ENCODE measurements at regions not wholly inside any gene's neighbourhood (a gene's known extent, or its start where the extent isn't known, plus 50 kb on each side); places are given as distances from the start of the nearest gene placed in this dataset.

- H3K27ac ChIP-seq (ENCODE audit: low read depth, low read length) = no peak overlapping the region
- TF ChIP-seq CTCF (IDR thresholded peaks at IDR 0.05; ENCODE audit: insufficient read depth, low read length, poor library complexity, severe bottlenecking) (no peak), EZH2phosphoT487 (conservative IDR thresholded peaks at IDR 0.05; ENCODE audit: low read length) (no peak)
- no peak overlapping the region for H2AFZ ChIP-seq (ENCODE audit: low read depth, low read length, severe bottlenecking)
- H3K9me3 ChIP-seq (ENCODE audit: insufficient read depth, low read length) = no peaks in the 10 kb centered on the region
- H3K27me3 ChIP-seq (ENCODE audit: low read length) = no peaks in the 10 kb centered on the region
- H3K4me2 ChIP-seq (ENCODE audit: low read depth, low read length, poor library complexity, severe bottlenecking) = no peak overlapping the region
- no peaks in the 10 kb centered on the region for H3K36me3 ChIP-seq (ENCODE audit: low read length)
- no peak overlapping the region for H3K4me3 ChIP-seq (ENCODE audit: insufficient read depth, low read length, poor library complexity, severe bottlenecking)
- no peaks in the 10 kb centered on the region for H3K9me2 ChIP-seq (replicated peaks; ENCODE audit: insufficient read depth, low read length)
- H4K20me1 ChIP-seq (ENCODE audit: low read depth, low read length) = no peaks in the 10 kb centered on the region
- no peak overlapping the region for H3K9ac ChIP-seq (ENCODE audit: low read length)
- no peaks in the 10 kb centered on the region for H3F3A ChIP-seq (ENCODE audit: insufficient read depth)
- no peaks in the 10 kb centered on the region for H3K79me2 ChIP-seq (ENCODE audit: insufficient read depth, low read length)
Measured at GRCh38 chr2:57891086-57891712, 155.4 kb upstream of the VRK2 start.

- no peaks in the 10 kb centered on the region for H4K20me1 ChIP-seq (ENCODE audit: low read depth, low read length)
- no peak overlapping the region for H3K4me2 ChIP-seq (ENCODE audit: low read depth, low read length, poor library complexity, severe bottlenecking)
- H3K27ac ChIP-seq (ENCODE audit: low read depth, low read length) = no peak overlapping the region
- H3K9me3 ChIP-seq (ENCODE audit: insufficient read depth, low read length) = no peaks in the 10 kb centered on the region
- no peak overlapping the region for H3K9ac ChIP-seq (ENCODE audit: low read length)
- H3K4me3 ChIP-seq (ENCODE audit: insufficient read depth, low read length, poor library complexity, severe bottlenecking) = no peak overlapping the region
- H3K36me3 ChIP-seq (ENCODE audit: low read length) = no peaks in the 10 kb centered on the region
- no peaks in the 10 kb centered on the region for H3K9me2 ChIP-seq (replicated peaks; ENCODE audit: insufficient read depth, low read length)
- no peaks in the 10 kb centered on the region for H3F3A ChIP-seq (ENCODE audit: insufficient read depth)
- H3K27me3 ChIP-seq (ENCODE audit: low read length) = no peaks in the 10 kb centered on the region
- H2AFZ ChIP-seq (ENCODE audit: low read depth, low read length, severe bottlenecking) = no peak overlapping the region
- TF ChIP-seq EZH2phosphoT487 (conservative IDR thresholded peaks at IDR 0.05; ENCODE audit: low read length) = no peak
- H3K79me2 ChIP-seq (ENCODE audit: insufficient read depth, low read length) = no peaks in the 10 kb centered on the region
Measured at GRCh38 chr2:57892920-57893319, 153.7 kb upstream of the VRK2 start.

GRCh38 chr2:57893347-57893746, 153.3 kb upstream of the VRK2 start:
- TF ChIP-seq EZH2phosphoT487 (conservative IDR thresholded peaks at IDR 0.05; ENCODE audit: low read length) = no peak
- no peak for TF ChIP-seq CTCF (IDR thresholded peaks at IDR 0.05; ENCODE audit: insufficient read depth, low read length, poor library complexity, severe bottlenecking)
- no peak overlapping the region for H3K27ac ChIP-seq (ENCODE audit: low read depth, low read length)
- H3K9me3 ChIP-seq (ENCODE audit: insufficient read depth, low read length) = no peaks in the 10 kb centered on the region
- no peak overlapping the region for H2AFZ ChIP-seq (ENCODE audit: low read depth, low read length, severe bottlenecking)
- H3K27me3 ChIP-seq (ENCODE audit: low read length) = no peaks in the 10 kb centered on the region
- no peaks in the 10 kb centered on the region for H3K36me3 ChIP-seq (ENCODE audit: low read length)
- H3K4me2 ChIP-seq (ENCODE audit: low read depth, low read length, poor library complexity, severe bottlenecking) = no peak overlapping the region
- no peaks in the 10 kb centered on the region for H3K9me2 ChIP-seq (replicated peaks; ENCODE audit: insufficient read depth, low read length)
- no peaks in the 10 kb centered on the region for H4K20me1 ChIP-seq (ENCODE audit: low read depth, low read length)
- H3F3A ChIP-seq (ENCODE audit: insufficient read depth) = no peaks in the 10 kb centered on the region
- H3K9ac ChIP-seq (ENCODE audit: low read length) = no peak overlapping the region
- no peak overlapping the region for H3K4me3 ChIP-seq (ENCODE audit: insufficient read depth, low read length, poor library complexity, severe bottlenecking)
- H3K79me2 ChIP-seq (ENCODE audit: insufficient read depth, low read length) = no peaks in the 10 kb centered on the region

GRCh38 chr2:57893786-57894185, 152.8 kb upstream of the VRK2 start:
- no peaks in the 10 kb centered on the region for H3K79me2 ChIP-seq (ENCODE audit: insufficient read depth, low read length)
- no peaks in the 10 kb centered on the region for H3K9me3 ChIP-seq (ENCODE audit: insufficient read depth, low read length)
- no peaks in the 10 kb centered on the region for H3K36me3 ChIP-seq (ENCODE audit: low read length)
- H3K9ac ChIP-seq (ENCODE audit: low read length) = no peak overlapping the region
- H3F3A ChIP-seq (ENCODE audit: insufficient read depth) = no peaks in the 10 kb centered on the region
- no peak overlapping the region for H2AFZ ChIP-seq (ENCODE audit: low read depth, low read length, severe bottlenecking)
- H3K4me3 ChIP-seq (ENCODE audit: insufficient read depth, low read length, poor library complexity, severe bottlenecking) = no peak overlapping the region
- no peaks in the 10 kb centered on the region for H3K9me2 ChIP-seq (replicated peaks; ENCODE audit: insufficient read depth, low read length)
- TF ChIP-seq CTCF (IDR thresholded peaks at IDR 0.05; ENCODE audit: insufficient read depth, low read length, poor library complexity, severe bottlenecking) (no peak), EZH2phosphoT487 (conservative IDR thresholded peaks at IDR 0.05; ENCODE audit: low read length) (no peak)
- no peaks in the 10 kb centered on the region for H3K27me3 ChIP-seq (ENCODE audit: low read length)
- H3K27ac ChIP-seq (ENCODE audit: low read depth, low read length) = no peak overlapping the region
- no peak overlapping the region for H3K4me2 ChIP-seq (ENCODE audit: low read depth, low read length, poor library complexity, severe bottlenecking)
- no peaks in the 10 kb centered on the region for H4K20me1 ChIP-seq (ENCODE audit: low read depth, low read length)

Measured in SU-DHL-6 (cell line).